Activated T-cell treated with anti-CD3 and anti-CD28 coated beads, Interleukin-2, amount 50 U/mL, for 1 hour (primary cell): ENCODE measurements at regions not wholly inside any gene's neighbourhood (a gene's known extent, or its start where the extent isn't known, plus 50 kb on each side); places are given as distances from the start of the nearest gene placed in this dataset.

Experiments used
- DNase-seq: peaks from one replicate; pipeline ENCODE4 v3.0.0-alpha.2; 2020

GRCh38 chr5:167814040-167814439 lies 477.4 kb upstream of the WWC1 start:
- DNase-seq = no peak

GRCh38 chr5:167814828-167815227 lies 476.6 kb upstream of the WWC1 start:
- no peak for DNase-seq

- no peak for DNase-seq
Observed at GRCh38 chr5:167816354-167816753, 475.1 kb upstream of the WWC1 start.

- DNase-seq = no peak
Observed at GRCh38 chr5:167816864-167817263, 474.6 kb upstream of the WWC1 start.

- DNase-seq = no peak
Observed at GRCh38 chr5:167819406-167819805, 472.0 kb upstream of the WWC1 start.

GRCh38 chr5:167820101-167820990 lies 471.1 kb upstream of the WWC1 start:
- DNase-seq = no peak

GRCh38 chr5:167821151-167821550 lies 470.3 kb upstream of the WWC1 start:
- DNase-seq = no peak

GRCh38 chr5:167821669-167822068 lies 469.8 kb upstream of the WWC1 start:
- DNase-seq = no peak

- no peak for DNase-seq
Observed at GRCh38 chr5:167822241-167822640, 469.2 kb upstream of the WWC1 start.

- no peak for DNase-seq
Observed at GRCh38 chr5:167823405-167823804, 468.0 kb upstream of the WWC1 start.

GRCh38 chr5:167827766-167828165 lies 463.7 kb upstream of the WWC1 start:
- DNase-seq = no peak

- DNase-seq = no peak
Observed at GRCh38 chr5:167831754-167832504, 459.5 kb upstream of the WWC1 start.

- no peak for DNase-seq
Observed at GRCh38 chr5:167832609-167833008, 458.8 kb upstream of the WWC1 start.

- no peak for DNase-seq
Observed at GRCh38 chr5:167833456-167833855, 458.0 kb upstream of the WWC1 start.

- DNase-seq = no peak
Observed at GRCh38 chr5:167835146-167835545, 456.3 kb upstream of the WWC1 start.

GRCh38 chr5:167837127-167837526 lies 454.3 kb upstream of the WWC1 start:
- DNase-seq = no peak

GRCh38 chr5:167839065-167839464 lies 452.4 kb upstream of the WWC1 start:
- no peak for DNase-seq

GRCh38 chr5:167840527-167841130 lies 450.8 kb upstream of the WWC1 start:
- no peak for DNase-seq

GRCh38 chr5:167843881-167844572 lies 447.4 kb upstream of the WWC1 start:
- no peak for DNase-seq

GRCh38 chr5:167845952-167846351 lies 445.5 kb upstream of the WWC1 start:
- no peak for DNase-seq

GRCh38 chr5:167849874-167850273 lies 441.6 kb upstream of the WWC1 start:
- no peak for DNase-seq

- DNase-seq = no peak
Observed at GRCh38 chr5:167850911-167851310, 440.5 kb upstream of the WWC1 start.

GRCh38 chr5:167851416-167851815 lies 440.0 kb upstream of the WWC1 start:
- no peak for DNase-seq
